Stimulated activated memory B cell treated with anti-CD40 and anti-IgM and Interleukin-4, amounts not matched to agents 10 μg/mL and 1 μg/mL and 100 μg/mL, for 72 hours (primary cell): ENCODE measurements at regions not wholly inside any gene's neighbourhood (a gene's known extent, or its start where the extent isn't known, plus 50 kb on each side); places are given as distances from the start of the nearest gene placed in this dataset.
A peak's percentile ranks its signal among the peaks of the same experiment; 100 is the strongest.

ENCODE experiments used
- ATAC-seq: fragments of 150-1000 bp; cut with Tn5 transposase; 2 replicates; pipeline ENCODE4 v1.10.0; 2021
- H3K27ac Mint-ChIP-seq: one replicate; pipeline ENCODE4 v1.8.0; 2022; ENCODE audit warnings: mild to moderate bottlenecking, mixed read lengths
- H3K27me3 Mint-ChIP-seq: one replicate; pipeline ENCODE4 v1.8.0; 2022; ENCODE audit warnings: mixed read lengths
- H3K36me3 Mint-ChIP-seq: one replicate; pipeline ENCODE4 v1.8.0; 2022; ENCODE audit warnings: mixed read lengths
- H3K4me1 Mint-ChIP-seq: one replicate; pipeline ENCODE4 v1.8.0; 2022; ENCODE audit warnings: mixed read lengths
- H3K4me3 Mint-ChIP-seq: one replicate; pipeline ENCODE4 v1.8.0; 2022; ENCODE audit warnings: mild to moderate bottlenecking, moderate library complexity, mixed read lengths
- H3K9me3 Mint-ChIP-seq: one replicate; pipeline ENCODE4 v1.8.0; 2022; ENCODE audit warnings: mixed read lengths

DNA sequence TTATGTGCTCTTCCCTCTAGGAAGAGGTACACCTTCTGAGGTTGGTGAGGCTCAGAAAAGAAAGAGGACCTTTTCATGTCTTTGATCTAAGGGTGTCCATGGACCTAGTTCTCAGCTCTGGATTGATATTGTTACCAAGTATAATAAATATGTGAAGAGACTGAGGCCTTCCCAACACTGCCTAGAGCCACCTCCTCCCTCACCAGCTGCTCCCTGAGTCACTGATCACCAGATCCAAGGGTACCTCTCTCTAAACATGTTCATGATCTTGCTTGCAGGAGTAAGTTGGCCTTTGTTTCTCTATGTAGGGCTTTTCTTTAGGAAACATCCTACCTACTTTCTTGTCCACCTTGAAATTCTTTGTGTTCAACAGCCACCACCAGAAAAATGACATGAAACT, 218.8 kb upstream of the ADRA1B start:
- ATAC-seq, result no peak
- Mint-ChIP-seq H3K4me3 (no peak overlapping the region), H3K4me1 (peaks cover 9% of the 10 kb centered on the region), H3K27me3 (peaks cover under 1% of the 10 kb centered on the region), H3K9me3 (peaks cover 10% of the 10 kb centered on the region), H3K27ac (no peak overlapping the region), H3K36me3 (no peaks in the 10 kb centered on the region)

DNA sequence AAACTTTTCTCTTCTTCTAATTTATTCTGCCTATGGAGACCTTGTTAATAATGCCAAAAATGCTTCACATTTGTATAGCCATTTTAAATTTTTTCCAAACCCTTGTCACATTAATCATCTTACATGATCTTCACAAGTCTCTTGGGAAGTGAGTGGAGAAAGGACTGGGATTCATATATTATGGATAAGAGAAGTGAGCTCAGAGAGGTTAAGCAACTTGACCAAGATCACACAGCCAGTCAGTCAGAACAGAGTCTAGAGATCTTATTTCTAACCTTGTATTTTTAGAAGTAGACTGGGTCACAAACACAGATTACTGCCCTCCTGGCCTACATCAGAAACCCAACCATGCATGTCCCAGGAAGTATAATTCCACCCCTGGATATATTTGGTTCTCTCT, 218.0 kb upstream of the ADRA1B start:
- H3K27ac Mint-ChIP-seq, result no peak overlapping the region
- no peaks in the 10 kb centered on the region for H3K36me3 Mint-ChIP-seq
- peaks cover 8% of the 10 kb centered on the region for H3K27me3 Mint-ChIP-seq
- no peak for ATAC-seq
- H3K4me3 Mint-ChIP-seq, result no peak overlapping the region
- peaks cover 9% of the 10 kb centered on the region for H3K4me1 Mint-ChIP-seq
- H3K9me3 Mint-ChIP-seq, result peaks cover 7% of the 10 kb centered on the region

DNA sequence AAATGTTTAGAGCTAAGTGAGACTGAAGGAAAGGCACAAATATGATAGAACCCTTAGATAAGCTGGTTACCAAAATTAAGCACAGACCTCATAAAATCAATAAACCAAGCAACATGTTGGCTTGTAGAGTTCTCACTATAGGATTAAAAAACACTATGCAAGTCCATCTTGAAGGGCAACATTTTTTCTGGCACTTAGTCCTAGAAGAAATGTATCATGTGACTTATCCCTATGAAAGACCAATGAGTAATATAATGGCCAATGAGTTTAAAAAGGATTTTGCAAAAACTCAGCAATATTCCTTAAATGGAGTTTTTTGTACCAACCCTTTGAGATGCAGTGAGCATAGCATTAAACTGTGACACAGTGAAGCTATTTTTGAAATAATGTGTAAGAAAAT, 216.3 kb upstream of the ADRA1B start:
- H3K9me3 Mint-ChIP-seq, result no peaks in the 10 kb centered on the region
- no peak overlapping the region for H3K27ac Mint-ChIP-seq
- no peaks in the 10 kb centered on the region for H3K36me3 Mint-ChIP-seq
- H3K4me3 Mint-ChIP-seq, result no peak overlapping the region
- no peak for ATAC-seq
- H3K27me3 Mint-ChIP-seq, result peaks cover 14% of the 10 kb centered on the region
- H3K4me1 Mint-ChIP-seq, result peaks cover 9% of the 10 kb centered on the region

DNA sequence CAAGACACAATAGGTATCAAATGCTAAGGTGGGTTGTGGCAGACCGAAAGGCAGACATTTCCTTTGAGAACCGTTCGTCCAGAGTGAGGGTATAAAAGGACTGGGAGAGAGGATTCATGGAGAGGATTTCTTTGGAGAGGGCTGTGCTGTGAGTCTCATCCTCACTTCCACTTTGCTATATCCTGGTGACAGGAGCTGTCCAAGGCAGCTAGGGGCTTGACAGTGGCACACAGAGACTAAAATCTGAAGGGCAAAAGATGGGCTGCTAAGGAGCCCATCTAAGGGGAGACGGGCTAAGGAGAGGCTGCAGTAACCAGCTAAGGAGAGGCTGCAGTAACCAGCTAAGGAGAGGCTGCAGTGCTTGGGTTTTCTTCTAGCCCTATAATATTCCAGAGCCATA, 214.0 kb upstream of the ADRA1B start:
- no peak for ATAC-seq

DNA sequence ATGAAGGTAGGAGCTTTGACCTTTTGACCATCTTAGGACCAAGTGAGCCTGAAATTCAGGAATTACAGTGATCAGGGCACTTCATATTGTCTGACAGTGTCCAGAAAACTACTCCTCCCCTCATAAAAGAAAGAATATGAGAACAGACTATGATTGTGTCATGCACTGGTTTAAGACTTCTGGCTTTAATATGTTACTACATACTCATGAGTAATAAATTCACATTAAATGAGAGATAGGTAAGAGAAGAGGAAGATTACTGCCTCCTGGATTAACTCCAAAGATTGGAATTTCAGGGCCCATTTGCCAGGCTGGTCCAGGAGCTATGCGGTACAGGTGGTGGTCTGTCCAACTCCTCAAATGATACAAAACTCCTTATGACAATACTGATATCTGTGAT, 213.5 kb upstream of the ADRA1B start:
- H3K27ac Mint-ChIP-seq, result no peak overlapping the region
- H3K4me3 Mint-ChIP-seq, result no peak overlapping the region
- peaks cover 9% of the 10 kb centered on the region for H3K9me3 Mint-ChIP-seq
- ATAC-seq, result no peak
- H3K27me3 Mint-ChIP-seq, result peaks cover 14% of the 10 kb centered on the region
- H3K36me3 Mint-ChIP-seq, result peaks cover 4% of the 10 kb centered on the region
- peaks cover 9% of the 10 kb centered on the region for H3K4me1 Mint-ChIP-seq

More for the DNA sequence above, 214.0 kb upstream of the ADRA1B start:
- peaks cover 2% of the 10 kb centered on the region for H3K36me3 Mint-ChIP-seq
- peaks cover 14% of the 10 kb centered on the region for H3K27me3 Mint-ChIP-seq
- peaks cover 9% of the 10 kb centered on the region for H3K4me1 Mint-ChIP-seq
- no peak overlapping the region for H3K4me3 Mint-ChIP-seq
- peaks cover 5% of the 10 kb centered on the region for H3K9me3 Mint-ChIP-seq
- H3K27ac Mint-ChIP-seq, result no peak overlapping the region

DNA sequence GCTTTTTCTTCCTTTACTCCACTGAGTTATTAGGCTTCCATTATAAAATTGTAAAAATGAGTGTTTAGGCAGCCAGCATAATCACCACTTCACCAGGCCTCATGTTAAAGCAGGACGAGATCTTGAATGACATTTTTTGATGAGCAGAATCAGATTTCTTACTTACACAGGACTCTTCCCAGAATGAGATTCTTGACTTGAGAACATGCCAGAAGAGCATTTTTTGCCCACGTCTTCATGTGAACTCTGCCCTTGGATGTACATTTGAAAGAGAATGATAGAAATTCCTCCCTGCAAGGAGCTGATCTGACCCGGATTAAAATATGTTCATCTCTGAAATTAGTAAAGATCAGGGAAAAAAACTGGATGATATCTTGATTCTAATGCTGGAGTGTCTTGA, 212.1 kb upstream of the ADRA1B start:
- peaks cover 19% of the 10 kb centered on the region for H3K27me3 Mint-ChIP-seq
- peaks cover 12% of the 10 kb centered on the region for H3K9me3 Mint-ChIP-seq
- H3K27ac Mint-ChIP-seq, result no peak overlapping the region
- no peak for ATAC-seq
- H3K4me1 Mint-ChIP-seq, result peaks cover 2% of the 10 kb centered on the region
- H3K4me3 Mint-ChIP-seq, result no peak overlapping the region
- peaks cover 8% of the 10 kb centered on the region for H3K36me3 Mint-ChIP-seq

DNA sequence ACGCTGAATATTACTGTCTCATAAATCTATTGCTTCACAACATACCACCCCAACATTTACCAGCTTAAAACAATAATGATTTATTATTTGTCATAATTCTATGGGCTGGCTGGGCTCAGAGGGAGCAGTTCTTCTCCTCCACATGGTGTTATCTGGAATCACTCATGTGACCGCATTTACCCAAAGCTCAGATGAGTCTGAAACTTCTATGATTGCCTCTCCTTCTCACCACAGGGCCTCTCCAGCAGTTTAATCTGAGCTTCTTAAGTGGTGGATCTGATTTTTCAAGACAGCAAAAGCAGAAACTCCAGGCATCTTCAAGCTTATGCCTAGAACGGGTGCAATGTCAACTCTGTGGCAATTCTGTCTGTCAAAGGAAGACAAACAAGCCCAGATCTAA, 210.3 kb upstream of the ADRA1B start:
- Mint-ChIP-seq H3K27ac (no peak overlapping the region), H3K4me1 (no peaks in the 10 kb centered on the region), H3K9me3 (peaks cover 14% of the 10 kb centered on the region), H3K27me3 (peaks cover 22% of the 10 kb centered on the region), H3K36me3 (peaks cover 9% of the 10 kb centered on the region), H3K4me3 (no peak overlapping the region)
- ATAC-seq, result no peak

DNA sequence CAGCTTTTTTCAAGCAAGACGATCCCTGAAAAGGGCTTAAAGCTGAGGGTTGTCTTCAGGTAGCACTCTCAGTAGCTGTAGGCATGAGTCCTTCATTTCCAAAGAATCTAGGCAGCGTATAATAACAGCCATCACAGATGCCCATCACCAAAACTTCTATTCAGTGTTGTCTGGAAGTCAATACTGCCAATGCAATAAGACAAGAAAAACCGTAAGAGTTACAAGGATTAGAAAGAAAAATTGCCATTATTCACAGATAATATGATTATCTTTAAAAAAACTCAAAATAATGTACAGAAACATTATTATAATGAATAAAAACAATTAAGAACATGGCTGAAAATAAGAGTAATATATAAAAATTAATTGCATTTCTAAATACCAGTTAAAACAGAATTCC, 208.2 kb upstream of the ADRA1B start:
- no peak for ATAC-seq

DNA sequence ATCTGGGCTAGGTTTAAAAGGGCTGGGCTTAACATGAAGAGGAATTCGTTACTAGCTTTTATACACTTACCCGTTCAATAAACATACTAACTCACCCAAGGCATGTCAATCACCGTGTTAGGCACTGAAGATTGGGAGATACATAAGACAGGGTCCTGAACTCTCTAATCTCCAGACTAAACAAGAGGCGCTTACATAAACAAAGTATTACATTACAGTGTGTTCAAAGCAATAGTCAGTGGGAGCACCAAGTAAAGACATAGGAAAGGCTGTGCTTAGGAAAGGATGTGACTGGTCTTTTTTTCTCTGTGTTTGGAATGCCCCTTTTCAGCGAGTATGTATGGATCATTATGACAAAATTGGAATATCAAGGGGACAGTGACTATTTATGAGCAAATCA, 203.6 kb upstream of the ADRA1B start:
- no peak overlapping the region for H3K27ac Mint-ChIP-seq
- ATAC-seq, result no peak
- H3K36me3 Mint-ChIP-seq, result peaks cover 5% of the 10 kb centered on the region
- H3K4me3 Mint-ChIP-seq, result no peak overlapping the region
- peaks cover 8% of the 10 kb centered on the region for H3K27me3 Mint-ChIP-seq
- peaks cover 5% of the 10 kb centered on the region for H3K9me3 Mint-ChIP-seq
- H3K4me1 Mint-ChIP-seq, result no peaks in the 10 kb centered on the region

More for the DNA sequence above, 208.2 kb upstream of the ADRA1B start:
- peaks cover 14% of the 10 kb centered on the region for H3K9me3 Mint-ChIP-seq
- peaks cover 9% of the 10 kb centered on the region for H3K36me3 Mint-ChIP-seq
- no peak overlapping the region for H3K27ac Mint-ChIP-seq
- no peaks in the 10 kb centered on the region for H3K4me1 Mint-ChIP-seq
- H3K4me3 Mint-ChIP-seq, result no peak overlapping the region
- peaks cover 16% of the 10 kb centered on the region for H3K27me3 Mint-ChIP-seq

DNA sequence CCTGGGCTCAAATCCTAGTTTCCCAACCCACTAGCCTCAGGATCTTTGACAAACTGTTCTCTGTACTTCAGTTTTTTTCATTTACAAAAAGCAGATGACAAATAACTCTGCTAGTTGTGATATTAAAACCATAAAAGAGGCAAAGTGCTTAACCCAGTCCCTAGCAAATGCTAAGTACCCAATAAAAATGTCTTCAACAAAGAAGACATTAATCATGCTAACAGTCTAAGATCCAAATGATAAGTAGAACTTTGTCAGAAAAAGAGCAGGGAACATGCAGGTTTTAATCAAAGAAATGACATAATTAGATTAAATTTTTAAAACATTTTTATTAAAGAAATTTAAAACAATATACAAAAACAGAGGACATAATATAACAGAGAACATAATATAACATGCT, 203.0 kb upstream of the ADRA1B start:
- H3K27ac Mint-ChIP-seq, result no peak overlapping the region
- H3K4me3 Mint-ChIP-seq, result no peak overlapping the region
- ATAC-seq, result no peak
- H3K27me3 Mint-ChIP-seq, result peaks cover 8% of the 10 kb centered on the region
- H3K36me3 Mint-ChIP-seq, result peaks cover 5% of the 10 kb centered on the region
- peaks cover 4% of the 10 kb centered on the region for H3K9me3 Mint-ChIP-seq
- no peaks in the 10 kb centered on the region for H3K4me1 Mint-ChIP-seq

DNA sequence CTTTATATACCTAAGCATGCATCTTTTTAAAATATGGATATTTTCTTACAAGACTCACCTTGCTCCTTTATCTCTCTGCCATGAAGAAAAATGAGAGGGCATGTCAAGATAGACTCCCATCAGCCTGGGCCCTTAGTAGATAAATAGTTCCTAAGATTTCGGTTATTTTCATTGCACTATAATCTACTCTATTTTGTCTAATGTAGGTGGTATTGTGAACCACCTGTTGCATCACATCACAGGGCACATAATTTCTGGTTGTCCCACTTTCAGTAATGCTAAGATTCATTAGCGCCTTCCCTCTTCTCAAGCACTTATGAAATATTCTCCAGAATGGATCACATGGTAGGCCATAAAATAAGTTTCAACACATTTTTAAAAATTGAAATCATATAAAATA, 202.5 kb upstream of the ADRA1B start:
- Mint-ChIP-seq H3K36me3 (peaks cover 5% of the 10 kb centered on the region), H3K9me3 (peaks cover 4% of the 10 kb centered on the region), H3K4me1 (no peaks in the 10 kb centered on the region), H3K27ac (no peak overlapping the region), H3K4me3 (no peak overlapping the region), H3K27me3 (peaks cover 6% of the 10 kb centered on the region)
- ATAC-seq, result no peak

DNA sequence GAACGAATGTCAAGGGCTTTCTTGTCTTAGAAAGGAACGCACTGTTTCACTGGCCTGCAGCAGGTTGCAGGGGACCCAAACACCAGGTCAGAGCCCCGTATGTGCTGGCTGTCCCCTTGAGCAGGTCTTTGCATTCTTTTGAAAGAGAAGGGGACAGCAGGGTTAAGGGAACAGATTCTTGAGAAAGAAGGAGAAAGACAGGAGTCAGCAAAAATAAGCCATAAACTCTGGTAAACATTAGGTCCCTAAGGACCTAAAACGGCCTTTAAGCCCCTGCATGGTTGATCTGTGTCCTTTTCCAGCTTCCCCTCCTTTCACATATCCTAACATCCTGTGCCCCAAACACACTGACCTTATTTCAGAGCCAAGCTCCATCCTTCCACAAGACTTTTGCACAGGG, 190.8 kb upstream of the ADRA1B start:
- peaks cover 22% of the 10 kb centered on the region for H3K27me3 Mint-ChIP-seq
- no peak for ATAC-seq

DNA sequence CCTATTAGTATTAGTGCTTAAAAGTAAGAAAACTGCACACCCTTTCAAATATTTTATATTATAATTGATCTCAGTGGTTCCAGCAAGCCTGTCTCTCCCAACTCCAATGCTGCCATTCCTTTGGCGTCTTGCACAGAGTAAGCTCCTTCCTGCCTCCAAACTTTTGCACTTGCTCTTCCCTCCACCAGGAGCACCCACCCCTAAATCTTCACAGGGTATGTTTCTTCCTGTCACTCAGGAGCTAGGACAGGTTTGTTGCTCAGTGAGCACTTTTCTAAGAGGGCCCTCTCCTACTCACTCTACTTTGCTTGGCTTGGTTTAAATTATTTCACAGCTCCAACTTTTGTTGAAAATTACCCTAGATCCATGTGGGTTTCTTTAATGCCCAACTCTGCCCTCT, 189.1 kb upstream of the ADRA1B start:
- Mint-ChIP-seq H3K36me3 (no peaks in the 10 kb centered on the region), H3K9me3 (peaks cover 4% of the 10 kb centered on the region), H3K4me1 (peaks cover 31% of the 10 kb centered on the region), H3K27ac (no peak overlapping the region), H3K27me3 (peaks cover 33% of the 10 kb centered on the region), H3K4me3 (no peak overlapping the region)
- no peak for ATAC-seq

More for the DNA sequence above, 190.8 kb upstream of the ADRA1B start:
- Mint-ChIP-seq H3K4me1 (peaks cover 20% of the 10 kb centered on the region), H3K9me3 (peaks cover 4% of the 10 kb centered on the region), H3K36me3 (no peaks in the 10 kb centered on the region), H3K27ac (no peak overlapping the region), H3K4me3 (no peak overlapping the region)

DNA sequence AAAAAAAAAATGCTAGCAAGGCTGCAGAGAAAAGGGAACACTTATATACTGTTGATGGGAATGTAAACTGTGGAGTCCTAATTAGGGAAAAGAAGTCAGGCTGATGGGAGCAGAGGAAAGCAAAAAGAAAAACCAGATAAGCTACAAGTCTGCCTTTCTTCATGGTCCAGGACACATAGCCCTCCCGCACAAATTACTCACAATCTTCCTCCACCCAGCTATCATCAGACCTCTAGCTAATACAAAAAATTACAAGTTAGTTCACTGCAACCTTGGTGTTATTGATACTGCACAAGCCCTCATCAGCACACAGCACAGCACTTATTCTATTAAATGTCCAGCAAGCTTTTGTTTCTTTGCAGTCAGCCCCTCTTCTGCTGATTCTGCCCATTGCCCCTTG, 186.0 kb upstream of the ADRA1B start:
- ATAC-seq, result no peak
- Mint-ChIP-seq H3K27me3 (peaks cover 52% of the 10 kb centered on the region), H3K4me3 (no peak overlapping the region)

DNA sequence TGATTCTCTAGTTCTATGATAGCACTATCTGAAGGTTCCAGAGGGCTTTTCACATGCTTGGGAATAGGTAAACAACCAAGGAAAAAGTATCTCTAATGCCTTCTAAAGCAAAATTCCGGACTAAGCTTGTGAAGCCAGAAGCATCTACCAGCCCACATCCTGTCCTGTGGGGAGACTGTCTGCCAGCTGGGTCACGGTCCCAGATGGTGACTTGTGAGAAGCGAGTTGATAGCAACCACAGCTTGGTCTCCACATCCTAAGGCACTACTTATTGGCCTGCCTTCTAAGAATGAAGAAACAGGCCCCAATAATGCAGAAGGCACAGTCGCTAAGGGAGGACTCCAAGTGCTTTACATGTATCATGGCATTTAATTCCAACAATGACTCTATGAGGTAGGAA, 184.1 kb upstream of the ADRA1B start:
- H3K9me3 Mint-ChIP-seq, result peaks cover 7% of the 10 kb centered on the region
- H3K4me3 Mint-ChIP-seq, result no peak overlapping the region
- no peaks in the 10 kb centered on the region for H3K36me3 Mint-ChIP-seq
- H3K27me3 Mint-ChIP-seq, result peaks cover 50% of the 10 kb centered on the region
- H3K4me1 Mint-ChIP-seq, result peaks cover 36% of the 10 kb centered on the region
- ATAC-seq, result peak; percentile 60
- H3K27ac Mint-ChIP-seq, result no peak overlapping the region

More for the DNA sequence above, 186.0 kb upstream of the ADRA1B start:
- H3K36me3 Mint-ChIP-seq, result no peaks in the 10 kb centered on the region
- peaks cover 36% of the 10 kb centered on the region for H3K4me1 Mint-ChIP-seq
- H3K27ac Mint-ChIP-seq, result no peak overlapping the region
- H3K9me3 Mint-ChIP-seq, result peaks cover 7% of the 10 kb centered on the region

DNA sequence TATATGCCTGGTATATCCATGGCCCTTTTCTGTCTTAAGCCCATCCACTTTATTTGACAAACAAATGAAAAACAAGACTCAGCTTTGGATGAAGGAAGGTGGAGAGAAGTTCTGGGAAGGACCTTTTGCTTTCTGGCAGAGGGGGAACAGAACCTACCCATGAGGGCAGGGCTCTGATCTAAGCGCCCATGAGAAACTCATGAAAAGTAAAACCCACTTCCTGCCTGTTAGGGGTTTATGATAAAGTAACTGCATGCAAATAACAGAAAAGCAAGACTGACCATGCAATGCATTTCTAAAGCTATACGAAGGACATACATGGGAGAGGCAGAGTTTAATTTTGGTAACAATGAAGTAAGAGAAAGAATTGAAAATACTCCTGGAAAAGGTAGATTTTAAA, 181.9 kb upstream of the ADRA1B start:
- no peaks in the 10 kb centered on the region for H3K36me3 Mint-ChIP-seq
- peaks cover 30% of the 10 kb centered on the region for H3K27me3 Mint-ChIP-seq
- no peak overlapping the region for H3K27ac Mint-ChIP-seq
- no peak for ATAC-seq
- H3K4me1 Mint-ChIP-seq, result peaks cover 36% of the 10 kb centered on the region
- H3K4me3 Mint-ChIP-seq, result no peak overlapping the region
- peaks cover 3% of the 10 kb centered on the region for H3K9me3 Mint-ChIP-seq

DNA sequence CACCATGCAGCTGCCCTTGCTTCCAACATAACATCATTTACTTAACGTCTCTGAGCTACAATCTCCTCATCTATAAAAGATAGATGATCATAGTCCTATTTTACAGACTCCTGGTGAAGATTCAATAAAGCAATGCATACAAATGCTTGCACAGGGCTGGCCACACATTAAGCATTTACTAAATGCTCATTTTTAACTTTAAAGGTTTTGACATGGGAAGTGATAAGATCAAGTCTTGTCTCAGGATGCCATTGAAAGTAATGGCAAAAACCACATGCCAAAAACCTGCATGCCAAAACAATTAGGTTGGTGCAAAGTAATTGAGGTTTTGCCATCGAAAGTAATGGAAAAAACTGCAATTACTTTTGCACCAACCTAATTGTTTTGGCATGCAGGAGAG, 181.2 kb upstream of the ADRA1B start:
- H3K4me1 Mint-ChIP-seq, result peaks cover 29% of the 10 kb centered on the region
- ATAC-seq, result no peak
- no peaks in the 10 kb centered on the region for H3K36me3 Mint-ChIP-seq
- H3K4me3 Mint-ChIP-seq, result no peak overlapping the region
- peaks cover 30% of the 10 kb centered on the region for H3K27me3 Mint-ChIP-seq
- peaks cover 3% of the 10 kb centered on the region for H3K9me3 Mint-ChIP-seq
- no peak overlapping the region for H3K27ac Mint-ChIP-seq
